HUES6 (cell line): ENCODE measurements at regions not wholly inside any gene's neighbourhood (a gene's known extent, or its start where the extent isn't known, plus 50 kb on each side); places are given as distances from the start of the nearest gene placed in this dataset.

Experiments used
- H3K27ac ChIP-seq: 2 replicates; pipeline ENCODE4 v1.7.0; 2013; ENCODE audit warnings: low read depth, mild to moderate bottlenecking, low read length, inconsistent platforms
- H3K27me3 ChIP-seq: 2 replicates; pipeline ENCODE4 v1.6.1; 2013; ENCODE audit warnings: low read length; ENCODE audit not compliant: control insufficient read depth, insufficient read depth
- H3K36me3 ChIP-seq: 2 replicates; pipeline ENCODE4 v1.6.1; 2013; ENCODE audit warnings: low read length; ENCODE audit not compliant: control insufficient read depth, insufficient read depth
- H3K4me1 ChIP-seq: 2 replicates; pipeline ENCODE4 v1.6.1; 2013; ENCODE audit warnings: low read length; ENCODE audit not compliant: control insufficient read depth, insufficient read depth
- H3K4me3 ChIP-seq: 2 replicates; pipeline ENCODE4 v1.5.1; 2013; ENCODE audit warnings: low read depth, low read length
- H3K9ac ChIP-seq: one replicate; pipeline ENCODE4 v1.6.1; 2013; ENCODE audit warnings: mild to moderate bottlenecking, low read length
- H3K9me3 ChIP-seq: 2 replicates; pipeline ENCODE4 v1.6.1; 2013; ENCODE audit warnings: low read depth, low read length; ENCODE audit not compliant: control insufficient read depth, insufficient read depth

GRCh38 chr20:51189814-51190782, 167.2 kb upstream of the KCNG1 start:
- peaks cover 3% of the 10 kb centered on the region; the same call in 1 of the 2 replicates for H3K4me1 ChIP-seq
- no peak overlapping the region for H3K27ac ChIP-seq
- H3K9ac ChIP-seq = no peak overlapping the region
- peaks cover 1% of the 10 kb centered on the region; the same call in 1 of the 2 replicates for H3K9me3 ChIP-seq
- H3K4me3 ChIP-seq = no peak overlapping the region
- no peaks in the 10 kb centered on the region for H3K27me3 ChIP-seq
- no peaks in the 10 kb centered on the region for H3K36me3 ChIP-seq

- Histone ChIP-seq H3K27me3 (no peaks in the 10 kb centered on the region), H3K4me3 (no peak overlapping the region), H3K9ac (no peak overlapping the region), H3K4me1 (peaks cover 3% of the 10 kb centered on the region; the same call in 1 of the 2 replicates), H3K27ac (no peak overlapping the region), H3K36me3 (no peaks in the 10 kb centered on the region), H3K9me3 (no peaks in the 10 kb centered on the region)
Measured at GRCh38 chr20:51188941-51189340, 166.0 kb upstream of the KCNG1 start.

- H3K27me3 ChIP-seq = no peaks in the 10 kb centered on the region
- H3K9ac ChIP-seq = no peak overlapping the region
- H3K27ac ChIP-seq = no peak overlapping the region
- no peaks in the 10 kb centered on the region for H3K36me3 ChIP-seq
- H3K4me3 ChIP-seq = no peak overlapping the region
- peaks cover 3% of the 10 kb centered on the region; the same call in 1 of the 2 replicates for H3K4me1 ChIP-seq
- H3K9me3 ChIP-seq = no peaks in the 10 kb centered on the region
Measured at GRCh38 chr20:51187261-51187660, 164.4 kb upstream of the KCNG1 start.

- H3K27me3 ChIP-seq = no peaks in the 10 kb centered on the region
- peaks cover 3% of the 10 kb centered on the region; the same call in 1 of the 2 replicates for H3K4me1 ChIP-seq
- H3K27ac ChIP-seq = no peak overlapping the region
- no peak overlapping the region for H3K4me3 ChIP-seq
- H3K36me3 ChIP-seq = no peaks in the 10 kb centered on the region
- no peak overlapping the region for H3K9ac ChIP-seq
- H3K9me3 ChIP-seq = no peaks in the 10 kb centered on the region
Measured at GRCh38 chr20:51185861-51186260, 163.0 kb upstream of the KCNG1 start.

- Histone ChIP-seq H3K36me3 (no peaks in the 10 kb centered on the region), H3K27ac (no peak overlapping the region), H3K4me1 (peaks cover 3% of the 10 kb centered on the region; the same call in 1 of the 2 replicates), H3K9ac (no peak overlapping the region), H3K4me3 (no peak overlapping the region), H3K9me3 (no peaks in the 10 kb centered on the region), H3K27me3 (no peaks in the 10 kb centered on the region)
Measured at GRCh38 chr20:51185277-51185676, 162.4 kb upstream of the KCNG1 start.

- no peak overlapping the region for H3K27ac ChIP-seq
- no peak overlapping the region for H3K9ac ChIP-seq
- H3K4me1 ChIP-seq = peaks cover 3% of the 10 kb centered on the region; the same call in 1 of the 2 replicates
- no peak overlapping the region for H3K4me3 ChIP-seq
- H3K9me3 ChIP-seq = no peaks in the 10 kb centered on the region
- H3K27me3 ChIP-seq = no peaks in the 10 kb centered on the region
- no peaks in the 10 kb centered on the region for H3K36me3 ChIP-seq
Measured at GRCh38 chr20:51184289-51184688, 161.4 kb upstream of the KCNG1 start.

GRCh38 chr20:51183451-51183850, 160.5 kb upstream of the KCNG1 start:
- peaks cover 3% of the 10 kb centered on the region; the same call in 1 of the 2 replicates for H3K4me1 ChIP-seq
- H3K9ac ChIP-seq = no peak overlapping the region
- no peak overlapping the region for H3K27ac ChIP-seq
- H3K27me3 ChIP-seq = no peaks in the 10 kb centered on the region
- no peak overlapping the region for H3K4me3 ChIP-seq
- H3K9me3 ChIP-seq = no peaks in the 10 kb centered on the region
- H3K36me3 ChIP-seq = no peaks in the 10 kb centered on the region

GRCh38 chr20:51182571-51182970, 159.7 kb upstream of the KCNG1 start:
- Histone ChIP-seq H3K27ac (no peak overlapping the region), H3K27me3 (no peaks in the 10 kb centered on the region), H3K4me3 (no peak overlapping the region), H3K9ac (no peak overlapping the region), H3K36me3 (no peaks in the 10 kb centered on the region), H3K4me1 (peaks cover 3% of the 10 kb centered on the region; the same call in 1 of the 2 replicates), H3K9me3 (no peaks in the 10 kb centered on the region)

GRCh38 chr20:51178153-51178552, 155.2 kb upstream of the KCNG1 start:
- H3K4me1 ChIP-seq = no peaks in the 10 kb centered on the region
- no peaks in the 10 kb centered on the region for H3K36me3 ChIP-seq
- H3K27me3 ChIP-seq = no peaks in the 10 kb centered on the region

GRCh38 chr20:51176876-51177275, 154.0 kb upstream of the KCNG1 start:
- Histone ChIP-seq H3K4me3 (no peak overlapping the region), H3K36me3 (no peaks in the 10 kb centered on the region), H3K27ac (no peak overlapping the region), H3K9ac (no peak overlapping the region), H3K9me3 (no peaks in the 10 kb centered on the region), H3K4me1 (no peaks in the 10 kb centered on the region), H3K27me3 (peaks cover 4% of the 10 kb centered on the region; the same call in 1 of the 2 replicates)

More at GRCh38 chr20:51178153-51178552, 155.2 kb upstream of the KCNG1 start:
- no peak overlapping the region for H3K4me3 ChIP-seq
- H3K27ac ChIP-seq = no peak overlapping the region
- H3K9me3 ChIP-seq = no peaks in the 10 kb centered on the region
- H3K9ac ChIP-seq = no peak overlapping the region

GRCh38 chr20:51176446-51176845, 153.5 kb upstream of the KCNG1 start:
- Histone ChIP-seq H3K36me3 (no peaks in the 10 kb centered on the region), H3K4me3 (no peak overlapping the region), H3K27me3 (peaks cover 8% of the 10 kb centered on the region; the same call in 1 of the 2 replicates), H3K27ac (no peak overlapping the region), H3K9me3 (no peaks in the 10 kb centered on the region), H3K4me1 (no peaks in the 10 kb centered on the region), H3K9ac (no peak overlapping the region)
